ENCODE measurements at regions not wholly inside any gene's neighbourhood (a gene's known extent, or its start where the extent isn't known, plus 50 kb on each side); places are given as distances from the start of the nearest gene placed in this dataset.

DNA sequence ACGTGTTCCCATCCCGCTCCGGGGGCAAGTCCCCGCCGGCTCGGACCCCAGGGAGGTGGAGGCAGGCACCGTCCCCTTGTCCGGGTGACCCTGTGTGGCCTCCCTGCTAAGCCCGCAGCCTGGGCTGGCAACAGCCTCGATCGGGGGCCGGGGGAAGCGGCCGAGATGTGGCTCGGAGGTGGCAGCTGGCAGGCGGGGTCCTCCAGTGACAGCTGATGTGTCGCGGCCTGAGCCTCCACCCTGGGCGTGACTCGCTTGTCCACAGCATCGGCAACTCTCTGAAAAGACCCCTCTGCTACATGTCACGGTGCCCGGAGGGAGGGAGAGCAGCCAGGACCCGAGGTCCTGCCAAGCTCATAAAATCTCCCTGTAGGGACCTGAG lies 124.8 kb upstream of the IRX4 start:
- TF ChIP-seq, protein P1, sequence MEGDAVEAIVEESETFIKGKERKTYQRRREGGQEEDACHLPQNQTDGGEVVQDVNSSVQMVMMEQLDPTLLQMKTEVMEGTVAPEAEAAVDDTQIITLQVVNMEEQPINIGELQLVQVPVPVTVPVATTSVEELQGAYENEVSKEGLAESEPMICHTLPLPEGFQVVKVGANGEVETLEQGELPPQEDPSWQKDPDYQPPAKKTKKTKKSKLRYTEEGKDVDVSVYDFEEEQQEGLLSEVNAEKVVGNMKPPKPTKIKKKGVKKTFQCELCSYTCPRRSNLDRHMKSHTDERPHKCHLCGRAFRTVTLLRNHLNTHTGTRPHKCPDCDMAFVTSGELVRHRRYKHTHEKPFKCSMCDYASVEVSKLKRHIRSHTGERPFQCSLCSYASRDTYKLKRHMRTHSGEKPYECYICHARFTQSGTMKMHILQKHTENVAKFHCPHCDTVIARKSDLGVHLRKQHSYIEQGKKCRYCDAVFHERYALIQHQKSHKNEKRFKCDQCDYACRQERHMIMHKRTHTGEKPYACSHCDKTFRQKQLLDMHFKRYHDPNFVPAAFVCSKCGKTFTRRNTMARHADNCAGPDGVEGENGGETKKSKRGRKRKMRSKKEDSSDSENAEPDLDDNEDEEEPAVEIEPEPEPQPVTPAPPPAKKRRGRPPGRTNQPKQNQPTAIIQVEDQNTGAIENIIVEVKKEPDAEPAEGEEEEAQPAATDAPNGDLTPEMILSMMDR (IDR thresholded peaks at IDR 0.05; ENCODE audit: partially characterized antibody, unreplicated experiment), result no peak
- Mint-ChIP-seq H3K27me3 (ENCODE audit: unreplicated experiment) (peaks cover 7% of the 10 kb centered on the region), H3K36me3 (ENCODE audit: unreplicated experiment) (no peaks in the 10 kb centered on the region), H3K27ac (ENCODE audit: unreplicated experiment) (no peak overlapping the region), H3K9me3 (ENCODE audit: unreplicated experiment) (peaks cover 5% of the 10 kb centered on the region), H3K4me3 (ENCODE audit: unreplicated experiment) (no peak overlapping the region), H3K4me1 (ENCODE audit: low read depth, unreplicated experiment) (peaks cover 9% of the 10 kb centered on the region)
- no peak for DNase-seq

DNA sequence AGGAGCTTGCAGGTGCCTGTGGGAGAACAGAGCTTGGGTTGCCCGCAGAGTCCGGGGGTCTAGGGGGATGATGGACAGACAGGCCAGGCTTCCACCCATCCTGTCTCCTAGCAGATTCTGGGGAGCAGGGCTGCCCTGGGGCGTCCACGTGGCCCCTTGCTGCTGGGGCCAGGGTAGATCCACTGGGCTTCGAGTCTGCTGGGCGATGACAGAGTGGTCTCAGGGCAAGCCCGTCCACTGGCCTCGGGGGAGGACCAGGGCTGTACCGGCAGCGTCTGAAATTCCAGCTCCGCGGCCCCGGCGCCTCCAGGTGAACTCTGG lies 124.2 kb upstream of the IRX4 start:
- Mint-ChIP-seq H3K9me3 (ENCODE audit: unreplicated experiment) (peaks cover 5% of the 10 kb centered on the region), H3K27me3 (ENCODE audit: unreplicated experiment) (peaks cover 7% of the 10 kb centered on the region), H3K27ac (ENCODE audit: unreplicated experiment) (no peak overlapping the region), H3K4me1 (ENCODE audit: low read depth, unreplicated experiment) (peaks cover 9% of the 10 kb centered on the region), H3K4me3 (ENCODE audit: unreplicated experiment) (no peak overlapping the region), H3K36me3 (ENCODE audit: unreplicated experiment) (no peaks in the 10 kb centered on the region)
- TF ChIP-seq, protein P1 (IDR thresholded peaks at IDR 0.05; ENCODE audit: partially characterized antibody, unreplicated experiment), result no peak
- DNase-seq, result no peak

DNA sequence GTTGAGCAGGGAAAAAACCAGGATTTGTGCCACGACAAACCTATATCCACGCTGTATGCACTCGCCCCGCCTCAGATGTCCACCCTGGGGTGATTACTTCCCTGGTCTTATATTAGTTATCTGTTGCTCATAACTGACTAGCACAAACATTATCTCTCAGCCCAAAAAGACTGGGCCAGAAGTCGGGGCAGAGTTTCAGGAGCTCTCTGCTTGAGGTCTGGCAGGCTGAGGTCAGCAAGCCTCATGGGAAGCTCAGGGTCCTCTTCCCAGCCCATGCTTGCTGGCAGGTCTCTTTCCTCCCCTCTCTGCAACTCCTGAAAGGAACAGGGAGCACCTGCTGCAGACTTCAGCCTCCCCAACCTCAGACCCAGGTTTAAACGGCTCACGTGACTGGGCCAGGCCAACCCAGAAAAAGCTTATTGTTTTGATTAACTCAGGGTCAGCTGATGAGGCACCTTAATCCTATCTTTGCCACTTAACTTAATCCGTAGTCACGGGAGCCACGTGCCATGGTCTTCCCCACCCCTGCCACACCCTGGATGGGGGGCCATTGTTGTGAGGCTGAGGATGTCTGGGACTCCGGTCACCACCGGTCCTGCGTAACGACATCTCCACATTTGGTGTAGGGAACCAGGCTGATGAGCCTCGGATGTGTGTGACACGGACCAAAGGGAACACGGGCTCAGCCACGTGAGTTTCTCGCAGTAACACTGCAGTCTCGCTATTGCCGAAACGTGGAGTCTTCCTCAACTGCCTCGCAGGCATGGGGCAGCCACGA lies 123.7 kb upstream of the IRX4 start:
- no peak for DNase-seq
- H3K9me3 Mint-ChIP-seq (ENCODE audit: unreplicated experiment), result peaks cover 5% of the 10 kb centered on the region
- no peak overlapping the region for H3K27ac Mint-ChIP-seq (ENCODE audit: unreplicated experiment)
- TF ChIP-seq, protein P1 (IDR thresholded peaks at IDR 0.05; ENCODE audit: partially characterized antibody, unreplicated experiment), result no peak
- peaks cover 9% of the 10 kb centered on the region for H3K27me3 Mint-ChIP-seq (ENCODE audit: unreplicated experiment)
- H3K4me3 Mint-ChIP-seq (ENCODE audit: unreplicated experiment), result no peak overlapping the region
- H3K4me1 Mint-ChIP-seq (ENCODE audit: low read depth, unreplicated experiment), result peaks cover 9% of the 10 kb centered on the region
- no peaks in the 10 kb centered on the region for H3K36me3 Mint-ChIP-seq (ENCODE audit: unreplicated experiment)

DNA sequence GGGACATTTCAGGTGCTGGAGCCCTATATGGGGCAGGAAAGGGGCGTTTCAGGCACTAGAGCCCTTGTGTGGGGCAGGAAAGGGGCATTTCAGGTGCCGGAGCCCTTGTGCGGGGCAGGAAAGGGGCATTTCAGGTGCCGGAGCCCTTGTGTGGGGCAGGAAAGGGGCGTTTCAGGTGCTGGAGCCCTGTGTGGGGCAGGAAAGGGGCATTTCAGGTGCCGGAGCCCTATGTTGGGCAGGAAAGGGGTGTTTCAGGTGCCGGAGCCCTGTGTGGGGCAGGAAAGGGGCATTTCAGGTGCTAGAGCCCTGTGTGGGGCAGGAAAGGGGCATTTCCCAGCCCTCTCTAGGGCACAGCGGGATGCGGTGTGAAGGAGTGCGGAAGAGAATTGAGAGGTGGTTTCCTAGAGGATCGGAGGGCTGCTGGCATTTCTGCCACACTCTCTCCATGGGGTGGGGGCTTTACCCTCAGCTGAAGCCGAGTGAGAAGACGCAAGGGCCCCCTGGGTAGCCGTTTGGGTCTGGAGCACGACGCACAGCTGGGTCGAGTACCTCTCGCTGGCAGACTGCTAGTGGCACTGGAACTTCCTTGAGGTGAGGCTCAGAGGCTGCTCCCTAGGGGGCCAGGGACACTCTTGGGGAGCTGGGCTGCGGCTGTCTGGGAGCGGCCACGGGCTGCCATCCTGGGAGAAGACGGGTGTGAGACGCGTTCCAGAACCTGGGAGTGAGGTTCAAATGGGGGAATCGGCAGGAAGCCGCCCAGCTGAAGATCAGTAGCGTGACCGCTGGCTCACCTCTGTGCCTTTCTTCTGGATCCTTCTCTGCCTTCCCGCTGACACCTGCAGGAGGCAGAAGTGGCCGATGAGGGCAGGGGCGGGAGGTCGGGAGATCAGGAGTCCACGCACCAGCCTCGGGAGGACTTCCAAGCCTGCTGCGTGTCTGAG lies 122.6 kb upstream of the IRX4 start:
- TF ChIP-seq, protein P1 (IDR thresholded peaks at IDR 0.05; ENCODE audit: partially characterized antibody, unreplicated experiment), result no peak
- Mint-ChIP-seq H3K9me3 (ENCODE audit: unreplicated experiment) (peaks cover 2% of the 10 kb centered on the region), H3K4me3 (ENCODE audit: unreplicated experiment) (no peak overlapping the region), H3K27me3 (ENCODE audit: unreplicated experiment) (peaks cover 6% of the 10 kb centered on the region), H3K27ac (ENCODE audit: unreplicated experiment) (no peak overlapping the region), H3K4me1 (ENCODE audit: low read depth, unreplicated experiment) (peaks cover 9% of the 10 kb centered on the region), H3K36me3 (ENCODE audit: unreplicated experiment) (no peaks in the 10 kb centered on the region)
- DNase-seq, result no peak

All from glutamatergic neuron (in vitro differentiated cells).